GM19043 (cell line): ENCODE measurements at regions not wholly inside any gene's neighbourhood (a gene's known extent, or its start where the extent isn't known, plus 50 kb on each side); places are given as distances from the start of the nearest gene placed in this dataset.

Source experiments
- ATAC-seq: cut with Tn5 transposase; IDR thresholded peaks from one replicate; pipeline ENCODE4 v1.9.1; 2021; ENCODE audit warnings: low read depth; ENCODE audit not compliant: unreplicated experiment

DNA sequence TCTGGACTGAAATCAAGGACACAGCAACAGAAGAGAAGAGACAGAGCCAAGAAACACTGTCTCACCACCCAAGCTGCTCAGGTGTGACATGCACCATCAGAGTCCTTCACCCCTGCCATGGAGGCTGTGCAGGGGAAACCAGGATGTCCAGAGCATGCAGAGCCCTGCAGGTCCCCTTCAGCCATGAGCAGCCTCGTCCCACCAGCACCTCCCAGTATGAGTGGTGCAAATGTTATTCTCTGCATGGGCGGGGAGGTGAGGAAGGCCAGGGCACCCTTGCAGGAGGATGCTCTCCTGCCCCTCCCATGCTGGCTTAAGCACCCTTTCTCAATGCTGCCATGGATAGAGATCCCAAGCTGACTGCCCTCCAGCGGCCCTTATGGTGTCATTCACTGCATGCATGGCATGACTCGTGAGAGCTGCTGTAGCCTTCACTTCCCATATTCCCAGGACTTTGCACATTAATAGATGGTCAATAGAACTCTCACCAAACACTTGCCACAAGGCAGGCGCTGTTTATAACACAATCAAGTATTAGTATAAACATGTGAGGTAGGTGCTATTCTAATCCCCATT, 171.0 kb downstream of the ANAPC1 start:
- ATAC-seq: no peak

DNA sequence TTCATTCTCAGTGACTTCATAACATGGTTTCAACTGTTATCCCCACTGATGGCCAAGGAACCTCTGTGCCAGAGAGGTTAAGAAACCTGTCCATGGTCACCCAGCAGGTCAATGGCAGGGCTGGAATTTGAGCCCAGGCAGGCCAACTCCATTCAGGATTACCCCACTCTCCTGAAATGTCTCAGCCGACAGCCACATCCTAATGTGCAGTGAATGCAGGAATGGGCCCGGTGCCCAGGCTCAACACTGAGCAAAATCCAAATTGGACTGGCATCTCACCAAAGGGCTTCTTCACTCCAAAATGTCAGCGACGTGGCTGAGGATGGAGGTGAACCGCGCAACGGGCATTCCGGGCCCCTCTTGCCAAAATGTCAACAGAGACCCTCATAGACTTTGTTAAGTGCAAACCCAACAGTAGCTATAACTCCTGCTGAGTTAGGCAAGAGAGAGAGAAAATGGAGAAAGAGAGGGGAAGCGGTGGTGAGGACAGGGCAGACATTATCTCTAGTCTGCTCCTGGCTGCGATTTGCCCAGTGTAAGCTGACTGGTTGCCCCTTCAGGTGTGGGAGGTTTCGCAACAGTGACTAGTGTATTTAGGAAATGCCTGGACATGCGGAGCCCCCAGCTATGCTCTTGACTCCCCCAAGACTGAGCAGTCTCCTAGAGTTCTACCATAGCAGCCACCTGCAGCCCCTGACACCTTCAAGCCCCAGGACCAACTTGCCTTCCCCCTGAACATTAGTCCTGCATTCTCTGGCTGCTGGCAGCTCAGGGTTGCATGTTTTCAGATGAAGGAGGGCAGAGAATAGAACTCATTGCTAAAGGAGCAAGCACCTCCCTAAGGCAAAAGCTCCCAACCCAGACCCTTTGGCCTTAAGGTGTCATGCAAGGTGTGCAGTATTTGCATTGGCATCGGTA, 167.7 kb downstream of the ANAPC1 start:
- ATAC-seq: no peak

DNA sequence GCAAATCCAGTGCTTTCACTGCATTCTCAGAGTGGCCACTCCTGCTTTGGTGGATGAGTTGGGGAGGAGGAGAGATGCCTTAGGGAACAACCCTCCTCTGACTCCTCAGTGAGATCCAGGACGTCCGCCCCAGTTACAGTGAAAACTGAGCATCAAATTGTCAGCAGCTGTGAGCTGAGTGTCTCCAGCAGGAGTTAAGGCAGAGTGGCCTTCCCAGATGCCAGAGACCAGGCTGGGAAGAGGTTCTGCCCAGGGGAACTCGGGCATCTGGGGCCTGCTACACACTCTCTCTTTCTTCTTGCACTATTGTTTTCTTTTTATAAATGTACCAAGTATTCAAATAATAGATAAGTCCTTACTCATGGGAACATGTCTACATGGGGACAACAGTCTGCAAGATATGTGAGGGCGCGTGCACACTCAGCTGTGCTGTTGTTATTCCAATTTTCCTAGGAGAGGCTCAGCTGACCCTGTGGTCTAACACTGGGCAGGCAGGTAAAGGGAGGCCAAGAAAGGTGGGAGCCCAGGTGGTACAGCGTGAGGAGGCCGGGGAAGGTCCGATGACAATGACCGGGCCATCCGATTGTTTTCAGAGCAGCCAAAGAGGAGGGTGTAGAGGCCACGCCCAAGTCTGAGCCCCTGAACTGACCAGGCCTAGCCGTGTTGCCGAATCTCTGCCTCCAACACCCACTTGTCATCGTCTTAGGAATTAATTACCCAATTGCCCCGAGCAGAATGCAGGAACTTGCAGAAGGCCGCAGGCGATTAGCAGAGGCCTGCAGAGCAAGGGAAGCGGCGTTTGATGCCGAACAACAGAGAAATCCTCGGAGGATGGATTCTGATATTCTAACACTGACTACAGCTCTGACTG, 166.9 kb downstream of the ANAPC1 start:
- ATAC-seq: no peak
